ENCODE measurements at regions not wholly inside any gene's neighbourhood (a gene's known extent, or its start where the extent isn't known, plus 50 kb on each side); places are given as distances from the start of the nearest gene placed in this dataset.

DNA sequence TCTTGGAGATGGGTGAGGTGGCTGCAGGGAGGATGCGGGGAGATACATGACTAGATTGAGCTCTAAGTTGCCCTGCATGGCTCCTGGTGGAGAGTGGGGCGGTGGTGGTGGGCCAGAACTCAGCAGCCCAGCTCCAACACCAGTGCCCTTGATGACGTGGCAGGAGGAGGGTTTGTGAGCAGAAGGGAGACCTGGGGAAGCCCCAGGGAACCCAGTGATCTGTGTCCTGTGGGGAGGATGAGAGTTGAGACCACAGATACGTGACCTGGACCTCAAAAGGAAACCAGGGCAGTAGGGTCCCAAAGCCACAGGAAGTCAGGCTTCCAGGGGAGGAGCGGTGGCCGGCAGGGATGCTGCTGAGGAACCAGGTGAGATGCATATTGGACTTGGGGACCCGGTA, 989.1 kb upstream of the TMEM132C start:
- no peak for DNase-seq
- Mint-ChIP-seq H3K27me3 (no peaks in the 10 kb centered on the region), H3K9me3 (no peaks in the 10 kb centered on the region), H3K4me3 (no peak overlapping the region), H3K27ac (no peak overlapping the region), H3K36me3 (ENCODE audit: low read depth) (no peaks in the 10 kb centered on the region), H3K4me1 (ENCODE audit: low read depth) (no peaks in the 10 kb centered on the region)
- ATAC-seq = no peak
- intact Hi-C loops (cut with micrococcal nuclease) = no loop called here
- CTCF ChIA-PET = no interaction called here
- POLR2A ChIA-PET = no interaction called here
- TF ChIP-seq, protein P1, sequence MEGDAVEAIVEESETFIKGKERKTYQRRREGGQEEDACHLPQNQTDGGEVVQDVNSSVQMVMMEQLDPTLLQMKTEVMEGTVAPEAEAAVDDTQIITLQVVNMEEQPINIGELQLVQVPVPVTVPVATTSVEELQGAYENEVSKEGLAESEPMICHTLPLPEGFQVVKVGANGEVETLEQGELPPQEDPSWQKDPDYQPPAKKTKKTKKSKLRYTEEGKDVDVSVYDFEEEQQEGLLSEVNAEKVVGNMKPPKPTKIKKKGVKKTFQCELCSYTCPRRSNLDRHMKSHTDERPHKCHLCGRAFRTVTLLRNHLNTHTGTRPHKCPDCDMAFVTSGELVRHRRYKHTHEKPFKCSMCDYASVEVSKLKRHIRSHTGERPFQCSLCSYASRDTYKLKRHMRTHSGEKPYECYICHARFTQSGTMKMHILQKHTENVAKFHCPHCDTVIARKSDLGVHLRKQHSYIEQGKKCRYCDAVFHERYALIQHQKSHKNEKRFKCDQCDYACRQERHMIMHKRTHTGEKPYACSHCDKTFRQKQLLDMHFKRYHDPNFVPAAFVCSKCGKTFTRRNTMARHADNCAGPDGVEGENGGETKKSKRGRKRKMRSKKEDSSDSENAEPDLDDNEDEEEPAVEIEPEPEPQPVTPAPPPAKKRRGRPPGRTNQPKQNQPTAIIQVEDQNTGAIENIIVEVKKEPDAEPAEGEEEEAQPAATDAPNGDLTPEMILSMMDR (IDR thresholded peaks at IDR 0.05) = no peak

DNA sequence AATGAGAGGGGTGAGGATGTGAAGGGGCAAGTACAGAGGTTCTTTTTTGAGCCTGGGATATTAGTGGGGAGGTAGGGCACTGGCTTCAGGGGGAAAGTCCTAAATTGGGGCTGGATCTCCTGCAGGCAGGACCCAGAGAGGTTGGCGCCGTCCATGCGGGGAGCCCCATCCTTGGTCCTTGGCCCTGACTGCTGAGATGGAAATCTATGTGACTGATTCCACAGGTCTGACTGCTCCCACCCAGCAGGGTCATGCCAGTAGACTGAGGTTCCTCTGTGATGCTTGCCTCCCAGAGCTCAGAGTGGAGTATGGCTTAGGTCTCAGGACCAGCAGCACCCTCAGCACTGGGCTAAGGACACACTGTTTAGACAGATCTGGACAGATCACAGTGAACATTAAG, 988.6 kb upstream of the TMEM132C start:
- no peaks in the 10 kb centered on the region for H3K36me3 Mint-ChIP-seq (ENCODE audit: low read depth)
- TF ChIP-seq, protein P1 (IDR thresholded peaks at IDR 0.05) = no peak
- no peaks in the 10 kb centered on the region for H3K9me3 Mint-ChIP-seq
- intact Hi-C loops (cut with micrococcal nuclease) = no loop called here
- H3K27me3 Mint-ChIP-seq = no peaks in the 10 kb centered on the region
- DNase-seq (no peak), ATAC-seq (no peak)
- ChIA-PET CTCF (interaction anchor here (3.7 kb wide), 1 partner anchor 13 kb away, joined by 15 read pairs; no protein-coding TSS in a partner anchor), POLR2A (no interaction called here)
- H3K4me3 Mint-ChIP-seq = no peak overlapping the region
- H3K4me1 Mint-ChIP-seq (ENCODE audit: low read depth) = no peaks in the 10 kb centered on the region
- H3K27ac Mint-ChIP-seq = no peak overlapping the region

DNA sequence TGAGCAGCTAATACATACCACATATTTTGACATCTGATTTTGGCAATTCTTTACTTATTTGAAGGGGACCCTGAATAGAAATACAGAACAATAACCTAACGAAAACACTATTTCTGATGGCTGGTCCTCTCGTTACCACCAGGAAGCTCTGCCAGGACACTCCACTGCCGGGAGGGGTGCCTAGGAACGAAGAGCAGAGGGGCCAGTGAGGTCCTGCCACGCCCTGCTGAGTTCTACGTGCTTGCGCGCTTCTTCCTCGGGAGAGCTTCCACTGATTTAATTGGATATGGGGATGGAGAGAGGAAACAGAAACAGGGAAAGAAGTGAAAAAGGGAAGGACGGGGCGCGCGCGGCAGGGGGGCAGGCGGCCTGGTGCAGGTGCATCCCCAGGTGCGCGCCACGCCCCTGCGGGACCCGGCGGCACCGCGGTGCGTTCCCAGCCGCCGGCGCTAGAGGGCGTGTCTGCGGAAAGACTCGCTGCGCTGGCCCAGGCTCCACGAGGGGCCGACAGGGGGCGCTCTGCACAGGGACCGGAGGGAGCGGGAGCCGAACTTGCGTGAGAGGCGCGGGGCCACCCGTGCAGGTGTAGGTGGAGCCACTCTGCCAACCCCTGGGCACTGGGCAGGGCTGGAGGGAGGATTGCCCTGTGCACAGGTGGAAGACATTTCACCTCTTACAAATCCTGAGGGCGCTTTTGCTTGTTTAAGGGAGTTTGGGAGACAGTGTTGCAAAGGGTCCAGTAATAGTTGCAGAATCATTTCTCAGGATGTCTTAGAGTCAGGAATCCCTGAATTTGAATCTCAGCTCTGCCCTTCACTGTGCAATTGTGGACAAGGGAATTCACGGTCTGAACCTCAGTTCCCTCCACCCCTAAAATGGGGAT, 986.3 kb upstream of the TMEM132C start:
- no peaks in the 10 kb centered on the region for H3K27me3 Mint-ChIP-seq
- no peaks in the 10 kb centered on the region for H3K4me1 Mint-ChIP-seq (ENCODE audit: low read depth)
- H3K36me3 Mint-ChIP-seq (ENCODE audit: low read depth) = no peaks in the 10 kb centered on the region
- H3K4me3 Mint-ChIP-seq = no peak overlapping the region
- ChIA-PET CTCF (interaction anchor here (0.6 to 3.7 kb wide), 8 partner anchors 9 to 173 kb away, joined by 3 to 15 read pairs (median 3); no protein-coding TSS in a partner anchor), POLR2A (no interaction called here)
- ATAC-seq (peak; percentile 92), DNase-seq (peak; percentile 74)
- TF ChIP-seq, protein P1 (IDR thresholded peaks at IDR 0.05) = peak; percentile 98
- intact Hi-C loops (cut with micrococcal nuclease) = no loop called here
- no peaks in the 10 kb centered on the region for H3K9me3 Mint-ChIP-seq
- H3K27ac Mint-ChIP-seq = no peak overlapping the region

DNA sequence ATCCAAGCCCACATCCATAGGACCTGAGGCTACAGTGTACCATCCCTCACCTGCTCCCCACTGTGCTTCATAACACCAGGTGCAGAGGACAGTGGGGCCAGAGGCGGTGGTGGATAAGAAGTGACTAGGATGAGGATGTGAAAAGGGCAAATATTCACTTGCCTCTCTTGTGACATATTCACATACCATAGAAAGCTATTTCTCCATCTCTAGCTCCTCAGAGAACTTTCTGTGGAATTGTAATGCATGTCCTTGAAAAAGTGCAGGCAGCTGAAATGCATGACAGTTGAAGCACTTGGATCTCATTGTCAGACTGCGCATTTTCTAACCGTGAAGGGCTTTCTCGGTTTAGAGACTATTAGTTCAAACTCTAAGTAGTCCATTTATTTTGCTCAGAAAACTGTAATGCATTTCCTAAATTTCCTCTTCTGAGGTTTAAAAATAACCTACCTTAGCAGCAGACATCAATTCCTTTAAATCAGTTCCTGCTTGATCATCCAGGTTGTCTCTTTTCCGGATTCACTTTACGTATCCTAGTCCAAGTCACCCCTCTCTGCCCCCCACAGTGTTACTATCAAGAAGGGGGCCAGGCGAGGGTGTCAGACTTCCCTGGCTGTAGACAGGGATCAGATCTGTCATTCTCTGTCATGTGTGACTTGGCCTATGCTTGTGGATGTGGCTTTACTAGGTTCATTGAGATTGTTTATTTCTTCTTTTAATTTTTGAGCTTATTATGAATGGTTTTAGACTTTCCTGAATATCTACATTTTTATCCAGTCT, 984.0 kb upstream of the TMEM132C start:
- H3K27ac Mint-ChIP-seq = no peak overlapping the region
- ATAC-seq = no peak
- no peaks in the 10 kb centered on the region for H3K36me3 Mint-ChIP-seq (ENCODE audit: low read depth)
- no peaks in the 10 kb centered on the region for H3K9me3 Mint-ChIP-seq
- no peak overlapping the region for H3K4me3 Mint-ChIP-seq
- no peaks in the 10 kb centered on the region for H3K4me1 Mint-ChIP-seq (ENCODE audit: low read depth)
- no peak for DNase-seq
- no peaks in the 10 kb centered on the region for H3K27me3 Mint-ChIP-seq
- TF ChIP-seq, protein P1 (IDR thresholded peaks at IDR 0.05) = no peak
- ChIA-PET CTCF (interaction anchor here (0.9 kb wide), 1 partner anchor 394 kb away, joined by 3 read pairs; no protein-coding TSS in a partner anchor), POLR2A (no interaction called here)
- intact Hi-C loops (cut with micrococcal nuclease) = no loop called here

DNA sequence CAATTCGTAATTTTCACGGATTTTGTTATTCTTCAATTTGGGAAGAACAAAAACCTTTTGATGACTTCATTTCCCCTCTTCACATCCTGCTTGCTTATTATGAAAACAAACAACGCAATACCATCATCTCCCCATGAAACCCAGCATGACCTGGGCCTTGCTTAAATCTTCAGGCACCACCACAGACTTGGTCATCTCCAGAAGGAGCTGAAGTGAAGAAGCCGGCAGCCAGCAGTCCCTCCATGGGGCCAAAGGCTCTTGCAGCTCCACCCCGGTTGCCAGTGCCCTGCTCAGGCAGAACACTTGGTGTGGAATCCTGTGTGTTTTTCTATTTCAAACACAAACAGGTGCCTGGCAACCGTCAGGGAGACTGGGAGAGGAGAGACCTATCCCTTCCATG, 982.9 kb upstream of the TMEM132C start:
- DNase-seq = no peak
- H3K27me3 Mint-ChIP-seq = no peaks in the 10 kb centered on the region
- TF ChIP-seq, protein P1 (IDR thresholded peaks at IDR 0.05) = no peak
- H3K4me3 Mint-ChIP-seq = no peak overlapping the region
- CTCF ChIA-PET = interaction anchor here (0.6 kb wide), 1 partner anchor 9 kb away, joined by 3 read pairs; no protein-coding TSS in a partner anchor
- H3K27ac Mint-ChIP-seq = no peak overlapping the region
- H3K9me3 Mint-ChIP-seq = no peaks in the 10 kb centered on the region
- H3K4me1 Mint-ChIP-seq (ENCODE audit: low read depth) = no peaks in the 10 kb centered on the region
- POLR2A ChIA-PET = no interaction called here
- no peak for ATAC-seq
- intact Hi-C loops (cut with micrococcal nuclease) = no loop called here
- no peaks in the 10 kb centered on the region for H3K36me3 Mint-ChIP-seq (ENCODE audit: low read depth)
